ENCODE measurements at regions not wholly inside any gene's neighbourhood (a gene's known extent, or its start where the extent isn't known, plus 50 kb on each side); places are given as distances from the start of the nearest gene placed in this dataset.
A peak's percentile ranks its signal among the peaks of the same experiment; 100 is the strongest.

GRCh38 chr2:9772035-9772998 lies 71.0 kb upstream of the TAF1B start:
- no peak overlapping the region for H3K4me3 Mint-ChIP-seq
- H3K9ac ChIP-seq (ENCODE audit: insufficient read depth, low read length, poor library complexity, severe bottlenecking) = no peak overlapping the region
- TF ChIP-seq CTCF (IDR thresholded peaks at IDR 0.05) = no peak
- H3K4me1 ChIP-seq (ENCODE audit: control insufficient read depth in 1 of 2, insufficient read depth in 2 of 2, low read length in 2 of 2) = peaks cover 0 to under 1% of the 10 kb centered on the region in 2 donors
- H3K9me3 ChIP-seq (replicated peaks in 1 of 2; ENCODE audit: control insufficient read depth in 1 of 2, insufficient read depth in 1 of 2, low read length in 2 of 2) = no peaks in the 10 kb centered on the region
- no peak overlapping the region for H3K4me3 ChIP-seq (replicated peaks in 1 of 3; ENCODE audit: low read depth in 2 of 3, low read length in 3 of 3)
- WGBS (ENCODE audit: insufficient coverage) = 92% methylated on average over 14 of the region's 22 CpGs
- no peak overlapping the region for H3K4me2 ChIP-seq (replicated peaks; ENCODE audit: extremely low read depth, low read length, poor library complexity, severe bottlenecking)
- H3K79me2 ChIP-seq (ENCODE audit: insufficient read depth, low read length) = no peaks in the 10 kb centered on the region
- no peaks in the 10 kb centered on the region for H4K20me1 ChIP-seq (ENCODE audit: insufficient read depth, low read length)
- intact Hi-C loops (cut with micrococcal nuclease) = no loop called here
- H3K36me3 ChIP-seq (replicated peaks in 1 of 2; ENCODE audit: control insufficient read depth in 1 of 2, insufficient read depth in 2 of 2, low read length in 2 of 2) = no peaks in the 10 kb centered on the region
- H3K27me3 ChIP-seq (ENCODE audit: control insufficient read depth in 2 of 2, insufficient read depth in 2 of 2, low read length in 2 of 2) = no peaks in the 10 kb centered on the region
- H3K27ac ChIP-seq (ENCODE audit: low read depth in 1 of 2, low read length in 2 of 2) = no peak overlapping the region
- no peaks in the 10 kb centered on the region for H3K36me3 Mint-ChIP-seq
- H3K27me3 Mint-ChIP-seq (ENCODE audit: low read depth in 3 of 3) = peaks cover 3 to 7% (median 5%) of the 10 kb centered on the region in 3 donors
- no peak for DNase-seq
- no peak overlapping the region for H2AFZ ChIP-seq (ENCODE audit: insufficient read depth, low read depth, low read length, poor library complexity, severe bottlenecking)
- no peak overlapping the region for H3K27ac Mint-ChIP-seq
- peaks cover 6% of the 10 kb centered on the region for H3K4me1 Mint-ChIP-seq
- peaks cover 0 to 3% (median 0%) of the 10 kb centered on the region in 7 donors for H3K9me3 Mint-ChIP-seq

DNA sequence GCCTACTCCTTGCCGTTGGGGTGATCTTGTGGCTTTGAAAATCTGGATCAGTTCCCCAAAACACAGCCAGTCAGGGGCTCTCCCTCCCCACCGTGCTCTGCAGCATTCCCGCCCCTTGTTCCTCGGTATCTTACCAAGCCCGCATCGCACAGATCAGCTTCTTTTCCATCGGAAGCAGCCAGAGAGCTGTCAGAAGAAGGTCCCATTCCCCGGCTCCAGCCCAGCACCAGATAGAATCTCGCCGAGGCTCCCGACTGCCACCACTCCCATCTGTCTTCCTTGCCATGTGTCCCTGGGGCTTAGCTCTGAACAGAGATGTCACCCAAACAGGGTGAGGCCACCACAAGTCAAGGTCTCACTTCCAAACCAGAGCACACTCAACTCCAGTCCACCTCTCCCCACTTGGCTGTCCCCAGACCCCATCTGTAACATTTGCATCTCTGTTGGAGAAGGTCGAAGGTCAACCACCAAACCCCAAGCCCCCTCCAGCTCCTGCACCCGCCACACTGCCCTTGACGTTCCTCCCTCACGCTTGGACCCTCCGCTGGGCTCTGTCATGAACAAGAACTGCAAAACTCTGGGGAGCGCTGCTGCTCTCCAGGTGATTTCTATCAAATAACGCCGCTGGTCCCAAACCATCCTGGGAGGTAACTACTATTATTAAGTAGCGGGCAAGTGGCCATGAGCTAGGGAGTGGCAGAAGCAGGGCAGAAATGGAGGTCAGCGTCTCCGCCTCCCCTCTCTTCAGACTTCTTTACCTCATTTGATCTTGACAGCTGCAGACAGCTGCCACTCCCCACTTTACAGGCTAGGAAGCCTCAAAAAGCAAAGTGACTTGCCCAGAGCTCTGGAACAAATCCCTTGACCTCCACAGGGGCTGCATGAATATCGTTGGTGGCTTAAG lies 70.0 kb upstream of the TAF1B start:
- no peak for TF ChIP-seq CTCF (IDR thresholded peaks at IDR 0.05)
- no peaks in the 10 kb centered on the region for H3K9me3 ChIP-seq (replicated peaks in 1 of 2; ENCODE audit: control insufficient read depth in 1 of 2, insufficient read depth in 1 of 2, low read length in 2 of 2)
- no peak overlapping the region for H3K4me2 ChIP-seq (replicated peaks; ENCODE audit: extremely low read depth, low read length, poor library complexity, severe bottlenecking)
- H3K27me3 ChIP-seq (ENCODE audit: control insufficient read depth in 2 of 2, insufficient read depth in 2 of 2, low read length in 2 of 2) = no peaks in the 10 kb centered on the region
- 90% methylated on average over 17 of the region's 23 CpGs for WGBS (ENCODE audit: insufficient coverage)
- no peaks in the 10 kb centered on the region for H3K36me3 ChIP-seq (replicated peaks in 1 of 2; ENCODE audit: control insufficient read depth in 1 of 2, insufficient read depth in 2 of 2, low read length in 2 of 2)
- no peak overlapping the region for H3K9ac ChIP-seq (ENCODE audit: insufficient read depth, low read length, poor library complexity, severe bottlenecking)
- H3K4me3 ChIP-seq (replicated peaks in 1 of 3; ENCODE audit: low read depth in 2 of 3, low read length in 3 of 3) = no peak overlapping the region
- no peak overlapping the region for H3K27ac ChIP-seq (ENCODE audit: low read depth in 1 of 2, low read length in 2 of 2)
- no peak for DNase-seq
- H3K4me3 Mint-ChIP-seq = no peak overlapping the region
- H3K4me1 Mint-ChIP-seq = peaks cover 10% of the 10 kb centered on the region
- no peaks in the 10 kb centered on the region for H4K20me1 ChIP-seq (ENCODE audit: insufficient read depth, low read length)
- H2AFZ ChIP-seq (ENCODE audit: insufficient read depth, low read depth, low read length, poor library complexity, severe bottlenecking) = no peak overlapping the region
- H3K79me2 ChIP-seq (ENCODE audit: insufficient read depth, low read length) = no peaks in the 10 kb centered on the region
- peaks cover 3 to 7% (median 4%) of the 10 kb centered on the region in 3 donors for H3K27me3 Mint-ChIP-seq (ENCODE audit: low read depth in 3 of 3)
- H3K27ac Mint-ChIP-seq = peak overlapping the region in 1 of 7 donors; percentile 43
- peaks cover 3 to 5% of the 10 kb centered on the region in 2 donors for H3K4me1 ChIP-seq (ENCODE audit: control insufficient read depth in 1 of 2, insufficient read depth in 2 of 2, low read length in 2 of 2)
- intact Hi-C loops (cut with micrococcal nuclease) = no loop called here
- H3K9me3 Mint-ChIP-seq = peaks cover 0 to 3% (median 0%) of the 10 kb centered on the region in 7 donors
- H3K36me3 Mint-ChIP-seq = no peaks in the 10 kb centered on the region
